Natural killer cell treated with Interleukin-12 subunit alpha and Interleukin-12 subunit beta and Interleukin-15 and Interleukin-18, amount 100 ng/mL, for 72 hours (primary cell): ENCODE measurements at regions not wholly inside any gene's neighbourhood (a gene's known extent, or its start where the extent isn't known, plus 50 kb on each side); places are given as distances from the start of the nearest gene placed in this dataset.

Experiments
- ATAC-seq, 2 donors: fragments of 150-1000 bp; cut with Tn5 transposase in 1 of 2; sonication (Bioruptor Pico), chemical (Tn5 transposase) in 1 of 2; 2 replicates each; pipeline ENCODE4 v1.10.0; 2021
- DNase-seq: peaks from one replicate; pipeline ENCODE4 v3.0.0; 2022; ENCODE audit warnings: low spot score
- H3K27ac Mint-ChIP-seq, 2 donors: 1 replicate in 1 of 2; 2 replicates in 1 of 2; pipeline ENCODE4 v1.8.0; 2022; ENCODE audit warnings: mixed read lengths in 2 of 2, mild to moderate bottlenecking in 1 of 2, moderate library complexity in 1 of 2
- H3K27me3 Mint-ChIP-seq, 2 donors: 1 replicate in 1 of 2; 2 replicates in 1 of 2; pipeline ENCODE4 v1.8.0; 2022; ENCODE audit warnings: mixed read lengths in 2 of 2
- H3K36me3 Mint-ChIP-seq: one replicate; pipeline ENCODE4 v1.8.0; 2022; ENCODE audit warnings: mixed read lengths
- H3K4me1 Mint-ChIP-seq, 2 donors: 1 replicate in 1 of 2; 2 replicates in 1 of 2; pipeline ENCODE4 v1.8.0; 2022; ENCODE audit warnings: low read depth in 2 of 2, mixed read lengths in 2 of 2, mild to moderate bottlenecking in 1 of 2
- H3K4me3 Mint-ChIP-seq: one replicate; pipeline ENCODE4 v1.8.0; 2022; ENCODE audit warnings: mixed read lengths
- H3K9me3 Mint-ChIP-seq: 2 replicates; pipeline ENCODE4 v1.8.0; 2022; ENCODE audit warnings: mixed read lengths

GRCh38 chr17:77001487-77001886 is 133.3 kb downstream of the MGAT5B start:
- peak overlapping the region; percentile 23 to 91 for H3K27ac Mint-ChIP-seq

GRCh38 chr17:77002103-77003045 is 134.2 kb downstream of the MGAT5B start:
- DNase-seq: no peak
- Mint-ChIP-seq H3K4me3 (no peak overlapping the region), H3K4me1 (peaks cover 14 to 15% of the 10 kb centered on the region in 2 donors), H3K9me3 (no peaks in the 10 kb centered on the region), H3K27me3 (peaks cover 0 to 3% of the 10 kb centered on the region in 2 donors), H3K27ac (peak overlapping the region in 1 of 2 donors; percentile 34), H3K36me3 (no peaks in the 10 kb centered on the region)
- ATAC-seq: no peak

More at GRCh38 chr17:77001487-77001886, 133.3 kb downstream of the MGAT5B start:
- no peaks in the 10 kb centered on the region for H3K9me3 Mint-ChIP-seq
- H3K36me3 Mint-ChIP-seq: no peaks in the 10 kb centered on the region
- H3K4me1 Mint-ChIP-seq: peaks cover 20 to 21% of the 10 kb centered on the region in 2 donors
- DNase-seq (peak; percentile 18), ATAC-seq (no peak)
- no peak overlapping the region for H3K4me3 Mint-ChIP-seq
- H3K27me3 Mint-ChIP-seq: no peaks in the 10 kb centered on the region

GRCh38 chr17:77003699-77004098 is 135.5 kb downstream of the MGAT5B start:
- Mint-ChIP-seq H3K4me3 (no peak overlapping the region), H3K4me1 (peaks cover 2 to 6% of the 10 kb centered on the region in 2 donors), H3K27me3 (peaks cover 4 to 8% of the 10 kb centered on the region in 2 donors), H3K9me3 (no peaks in the 10 kb centered on the region), H3K27ac (no peak overlapping the region), H3K36me3 (no peaks in the 10 kb centered on the region)
- ATAC-seq: no peak
- no peak for DNase-seq

GRCh38 chr17:77006971-77007649 is 133.7 kb upstream of the SEC14L1 start:
- no peaks in the 10 kb centered on the region for H3K4me1 Mint-ChIP-seq
- no peak overlapping the region for H3K27ac Mint-ChIP-seq

GRCh38 chr17:77009877-77010276 is 130.9 kb upstream of the SEC14L1 start:
- peaks cover 18 to 21% of the 10 kb centered on the region in 2 donors for H3K27me3 Mint-ChIP-seq
- DNase-seq (no peak), ATAC-seq (no peak)
- no peaks in the 10 kb centered on the region for H3K4me1 Mint-ChIP-seq
- H3K9me3 Mint-ChIP-seq: no peaks in the 10 kb centered on the region
- H3K4me3 Mint-ChIP-seq: no peak overlapping the region
- no peak overlapping the region for H3K27ac Mint-ChIP-seq
- peaks cover 6% of the 10 kb centered on the region for H3K36me3 Mint-ChIP-seq

More at GRCh38 chr17:77006971-77007649, 133.7 kb upstream of the SEC14L1 start:
- no peak overlapping the region for H3K4me3 Mint-ChIP-seq
- peaks cover 6% of the 10 kb centered on the region for H3K36me3 Mint-ChIP-seq
- peaks cover 18 to 21% of the 10 kb centered on the region in 2 donors for H3K27me3 Mint-ChIP-seq
- H3K9me3 Mint-ChIP-seq: no peaks in the 10 kb centered on the region
- DNase-seq: peak; percentile 49
- no peak for ATAC-seq

GRCh38 chr17:77010667-77011066 is 130.1 kb upstream of the SEC14L1 start:
- H3K27me3 Mint-ChIP-seq: peaks cover 18 to 21% of the 10 kb centered on the region in 2 donors
- H3K4me1 Mint-ChIP-seq: no peaks in the 10 kb centered on the region
- no peak overlapping the region for H3K27ac Mint-ChIP-seq

GRCh38 chr17:77011173-77012011 is 129.4 kb upstream of the SEC14L1 start:
- peaks cover 6% of the 10 kb centered on the region for H3K36me3 Mint-ChIP-seq
- H3K4me3 Mint-ChIP-seq: no peak overlapping the region
- H3K27me3 Mint-ChIP-seq: peaks cover 18 to 21% of the 10 kb centered on the region in 2 donors
- H3K4me1 Mint-ChIP-seq: no peaks in the 10 kb centered on the region
- no peak for ATAC-seq
- no peak overlapping the region for H3K27ac Mint-ChIP-seq
- H3K9me3 Mint-ChIP-seq: no peaks in the 10 kb centered on the region
- no peak for DNase-seq

More at GRCh38 chr17:77010667-77011066, 130.1 kb upstream of the SEC14L1 start:
- ATAC-seq (no peak), DNase-seq (no peak)
- peaks cover 6% of the 10 kb centered on the region for H3K36me3 Mint-ChIP-seq
- H3K9me3 Mint-ChIP-seq: no peaks in the 10 kb centered on the region
- H3K4me3 Mint-ChIP-seq: no peak overlapping the region

- H3K36me3 Mint-ChIP-seq: no peaks in the 10 kb centered on the region
- no peak for DNase-seq
- H3K27ac Mint-ChIP-seq: no peak overlapping the region
- H3K4me3 Mint-ChIP-seq: no peak overlapping the region
- H3K4me1 Mint-ChIP-seq: no peaks in the 10 kb centered on the region
- ATAC-seq: no peak
- H3K9me3 Mint-ChIP-seq: no peaks in the 10 kb centered on the region
- H3K27me3 Mint-ChIP-seq: no peaks in the 10 kb centered on the region
These were observed 122.3 kb upstream of the SEC14L1 start for GRCh38 chr17:77018504-77018903.

- no peak for DNase-seq
- no peaks in the 10 kb centered on the region for H3K9me3 Mint-ChIP-seq
- H3K4me3 Mint-ChIP-seq: no peak overlapping the region
- H3K36me3 Mint-ChIP-seq: no peaks in the 10 kb centered on the region
- H3K27me3 Mint-ChIP-seq: no peaks in the 10 kb centered on the region
- ATAC-seq: no peak
- no peaks in the 10 kb centered on the region for H3K4me1 Mint-ChIP-seq
- H3K27ac Mint-ChIP-seq: no peak overlapping the region
These were observed 120.8 kb upstream of the SEC14L1 start for GRCh38 chr17:77019893-77020379.

- Mint-ChIP-seq H3K27ac (no peak overlapping the region), H3K36me3 (no peaks in the 10 kb centered on the region), H3K4me3 (no peak overlapping the region), H3K27me3 (no peaks in the 10 kb centered on the region), H3K9me3 (no peaks in the 10 kb centered on the region), H3K4me1 (no peaks in the 10 kb centered on the region)
- DNase-seq: no peak
- no peak for ATAC-seq
These were observed 119.8 kb upstream of the SEC14L1 start for GRCh38 chr17:77020973-77021372.

GRCh38 chr17:77022766-77023165 is 118.0 kb upstream of the SEC14L1 start:
- no peaks in the 10 kb centered on the region for H3K27me3 Mint-ChIP-seq
- peaks cover 0 to 6% of the 10 kb centered on the region in 2 donors for H3K4me1 Mint-ChIP-seq
- no peak overlapping the region for H3K27ac Mint-ChIP-seq
- no peak for DNase-seq
- H3K4me3 Mint-ChIP-seq: no peak overlapping the region
- H3K36me3 Mint-ChIP-seq: no peaks in the 10 kb centered on the region
- ATAC-seq: peak in 1 of 2 donors; percentile 44
- H3K9me3 Mint-ChIP-seq: no peaks in the 10 kb centered on the region

GRCh38 chr17:77025781-77026180 is 115.0 kb upstream of the SEC14L1 start:
- H3K4me1 Mint-ChIP-seq: peaks cover 0 to 6% of the 10 kb centered on the region in 2 donors
- no peak for DNase-seq
- H3K9me3 Mint-ChIP-seq: no peaks in the 10 kb centered on the region
- H3K27me3 Mint-ChIP-seq: no peaks in the 10 kb centered on the region
- ATAC-seq: no peak
- no peak overlapping the region for H3K4me3 Mint-ChIP-seq
- H3K36me3 Mint-ChIP-seq: no peaks in the 10 kb centered on the region
- H3K27ac Mint-ChIP-seq: no peak overlapping the region

GRCh38 chr17:77027271-77027889 is 113.4 kb upstream of the SEC14L1 start:
- H3K4me3 Mint-ChIP-seq: no peak overlapping the region
- H3K27me3 Mint-ChIP-seq: peaks cover 0 to 2% of the 10 kb centered on the region in 2 donors
- H3K9me3 Mint-ChIP-seq: peaks cover 6% of the 10 kb centered on the region
- H3K27ac Mint-ChIP-seq: no peak overlapping the region
- peaks cover 0 to 6% of the 10 kb centered on the region in 2 donors for H3K4me1 Mint-ChIP-seq
- H3K36me3 Mint-ChIP-seq: peaks cover 6% of the 10 kb centered on the region
- ATAC-seq (no peak), DNase-seq (peak; percentile 2)
